Activated CD4-positive, alpha-beta memory T cell treated with anti-CD3 and anti-CD28 coated beads for 36 hours (primary cell): ENCODE measurements at regions not wholly inside any gene's neighbourhood (a gene's known extent, or its start where the extent isn't known, plus 50 kb on each side); places are given as distances from the start of the nearest gene placed in this dataset.

Experiments used
- CTCF ChIA-PET: fragments of 350-600 bp; sonication (Branson Sonifier 250); formaldehyde crosslinking; loops from one replicate; lab custom pipeline; 2021; ENCODE audit warnings: antibody characterized with exemption, inconsistent platforms; lab: Charles Lee
- POLR2A ChIA-PET: fragments of 350-600 bp; sonication (Branson Sonifier 250); formaldehyde crosslinking; loops from one replicate; lab custom pipeline; 2021; ENCODE audit warnings: antibody characterized with exemption; lab: Charles Lee
- DNase-seq: peaks from one replicate; pipeline ENCODE4 v3.0.0-alpha.2; 2020
- H3K27ac Mint-ChIP-seq: one replicate; pipeline ENCODE4 v1.8.0; 2021; ENCODE audit warnings: mixed read lengths
- H3K27me3 Mint-ChIP-seq: one replicate; pipeline ENCODE4 v1.8.0; 2021; ENCODE audit warnings: mixed read lengths
- H3K36me3 Mint-ChIP-seq: one replicate; pipeline ENCODE4 v1.8.0; 2021; ENCODE audit warnings: mixed read lengths
- H3K4me1 Mint-ChIP-seq: one replicate; pipeline ENCODE4 v1.8.0; 2021; ENCODE audit warnings: low read depth, mixed read lengths
- H3K4me3 Mint-ChIP-seq: one replicate; pipeline ENCODE4 v1.8.0; 2021; ENCODE audit warnings: mild to moderate bottlenecking, mixed read lengths
- H3K9me3 Mint-ChIP-seq: one replicate; pipeline ENCODE4 v1.8.0; 2021; ENCODE audit warnings: mixed read lengths
- intact Hi-C: fragments of 100-400 bp; cut with micrococcal nuclease; formaldehyde crosslinking; loops from one replicate; pipeline ENCODE4 v1.15.1; 2023

DNA sequence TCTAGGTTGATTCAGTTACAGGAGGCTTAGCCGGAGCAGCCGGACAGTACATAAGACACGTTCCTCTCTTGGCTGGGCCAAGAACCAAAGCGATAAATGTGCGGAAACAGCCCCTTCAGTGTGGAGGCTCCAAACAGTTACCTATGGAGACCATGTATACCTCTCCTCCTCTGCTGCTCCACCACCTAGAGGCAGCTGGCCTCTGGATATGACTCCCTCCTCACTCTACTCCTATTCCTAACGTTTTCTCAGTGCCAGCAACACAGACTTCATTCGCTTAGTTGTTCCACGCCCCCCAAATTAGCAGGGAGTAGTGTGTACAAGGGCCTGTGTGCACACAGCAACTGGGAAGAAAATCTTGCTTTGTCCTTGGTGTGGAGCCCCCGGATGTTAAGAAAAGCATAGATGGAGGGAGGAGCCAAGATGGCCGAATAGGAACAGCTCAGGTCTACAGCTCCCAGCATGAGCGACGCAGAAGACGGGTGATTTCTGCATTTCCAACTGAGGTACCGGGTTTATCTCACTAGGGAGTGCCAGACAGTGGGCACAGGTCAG is 362.3 kb upstream of the KIRREL3 start:
- H3K4me3 Mint-ChIP-seq: no peak overlapping the region
- intact Hi-C loops: no loop called here
- POLR2A ChIA-PET: no interaction called here

DNA sequence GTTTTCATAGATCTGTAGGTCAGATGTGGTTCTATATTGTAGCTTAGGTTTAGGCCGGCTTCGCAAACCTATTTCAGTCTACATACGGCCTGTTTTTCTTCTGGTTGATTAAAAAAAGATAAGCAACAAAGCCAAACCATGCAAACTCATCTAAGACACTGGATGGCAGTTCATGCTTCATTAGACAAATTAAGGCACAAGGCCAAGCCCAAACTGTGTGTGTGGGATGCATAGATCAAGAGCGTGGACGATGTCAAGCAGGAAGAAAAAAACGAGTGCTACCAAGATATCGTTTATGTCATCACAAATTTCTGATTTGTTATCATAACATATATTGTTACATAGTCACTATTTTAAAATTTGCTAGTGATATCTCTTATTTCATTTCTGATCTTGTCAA is 357.6 kb upstream of the KIRREL3 start:
- POLR2A ChIA-PET: no interaction called here
- H3K27me3 Mint-ChIP-seq: peaks cover 2% of the 10 kb centered on the region
- H3K27ac Mint-ChIP-seq: no peak overlapping the region
- no peak for DNase-seq
- no peaks in the 10 kb centered on the region for H3K36me3 Mint-ChIP-seq
- CTCF ChIA-PET: no interaction called here
- H3K4me1 Mint-ChIP-seq: no peaks in the 10 kb centered on the region
- no peak overlapping the region for H3K4me3 Mint-ChIP-seq
- no peaks in the 10 kb centered on the region for H3K9me3 Mint-ChIP-seq
- intact Hi-C loops: no loop called here

More for the DNA sequence above, 362.3 kb upstream of the KIRREL3 start:
- Mint-ChIP-seq H3K27ac (no peak overlapping the region), H3K36me3 (no peaks in the 10 kb centered on the region), H3K27me3 (peaks cover 2% of the 10 kb centered on the region), H3K4me1 (no peaks in the 10 kb centered on the region), H3K9me3 (no peaks in the 10 kb centered on the region)
- no peak for DNase-seq
- CTCF ChIA-PET: no interaction called here

DNA sequence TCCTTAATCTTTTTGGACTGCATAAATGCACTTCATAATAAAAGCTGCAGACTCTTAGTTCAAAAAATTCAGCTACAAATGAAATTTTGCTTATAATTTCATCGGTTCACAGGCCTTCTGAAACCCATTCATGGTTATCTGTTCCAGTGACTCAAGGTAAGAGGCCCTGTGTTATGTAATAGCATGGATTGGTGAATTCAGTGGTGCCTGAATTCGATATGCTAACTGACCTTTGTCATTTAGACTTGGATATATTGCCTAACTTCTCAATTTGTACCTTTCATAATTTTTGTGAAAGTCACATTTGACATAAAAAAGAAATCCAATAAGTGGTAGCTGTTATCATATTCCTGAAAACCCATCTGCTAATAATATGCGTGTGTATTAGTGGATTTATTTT is 349.9 kb upstream of the KIRREL3 start:
- Mint-ChIP-seq H3K9me3 (peaks cover 10% of the 10 kb centered on the region), H3K27ac (no peak overlapping the region), H3K27me3 (no peaks in the 10 kb centered on the region), H3K4me3 (no peak overlapping the region), H3K4me1 (no peaks in the 10 kb centered on the region), H3K36me3 (no peaks in the 10 kb centered on the region)
- CTCF ChIA-PET: no interaction called here
- POLR2A ChIA-PET: no interaction called here
- intact Hi-C loops: no loop called here
- no peak for DNase-seq

DNA sequence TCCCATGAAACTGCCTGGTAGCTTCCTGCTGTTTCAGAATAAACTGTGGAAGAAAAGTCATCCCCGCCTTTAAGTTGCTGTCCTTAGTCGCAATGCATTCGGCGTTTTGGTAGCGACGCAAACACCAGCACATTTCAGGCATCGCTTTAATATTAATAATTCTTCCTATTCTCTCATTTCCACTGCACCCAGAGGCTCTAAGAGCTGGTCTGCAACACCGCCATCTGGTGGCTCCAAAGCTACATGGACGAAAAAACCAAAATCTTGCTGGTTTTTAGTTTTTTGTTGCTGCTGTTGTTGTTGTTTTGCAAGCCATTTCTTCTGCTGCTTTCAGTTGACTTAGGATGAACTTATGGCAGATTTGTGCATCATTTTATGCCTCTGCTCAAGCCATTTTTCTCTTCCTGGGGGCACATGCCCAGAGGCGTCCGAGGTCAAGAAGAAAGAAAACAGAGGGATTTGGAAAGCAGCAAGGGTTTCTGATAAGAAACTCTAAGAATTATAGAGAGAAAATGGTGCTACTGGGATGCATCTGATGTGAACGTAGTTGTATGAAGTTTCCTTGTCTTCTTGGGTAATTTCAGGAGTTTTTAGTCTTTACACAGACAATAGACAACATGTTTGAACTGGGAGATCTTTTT is 345.4 kb upstream of the KIRREL3 start:
- H3K27me3 Mint-ChIP-seq: no peaks in the 10 kb centered on the region
- DNase-seq: peak; percentile 16
- H3K4me3 Mint-ChIP-seq: no peak overlapping the region
- intact Hi-C loops: loop anchor here (5.0 kb wide), 1 partner anchor 904 kb away; no protein-coding TSS in a partner anchor
- H3K9me3 Mint-ChIP-seq: peaks cover 10% of the 10 kb centered on the region
- CTCF ChIA-PET: interaction anchor here (0.6 to 1.0 kb wide), 4 partner anchors 9 to 902 kb away, joined by 3 to 6 read pairs (median 4); no protein-coding TSS in a partner anchor
- H3K27ac Mint-ChIP-seq: no peak overlapping the region
- no peaks in the 10 kb centered on the region for H3K4me1 Mint-ChIP-seq
- POLR2A ChIA-PET: no interaction called here
- H3K36me3 Mint-ChIP-seq: no peaks in the 10 kb centered on the region

DNA sequence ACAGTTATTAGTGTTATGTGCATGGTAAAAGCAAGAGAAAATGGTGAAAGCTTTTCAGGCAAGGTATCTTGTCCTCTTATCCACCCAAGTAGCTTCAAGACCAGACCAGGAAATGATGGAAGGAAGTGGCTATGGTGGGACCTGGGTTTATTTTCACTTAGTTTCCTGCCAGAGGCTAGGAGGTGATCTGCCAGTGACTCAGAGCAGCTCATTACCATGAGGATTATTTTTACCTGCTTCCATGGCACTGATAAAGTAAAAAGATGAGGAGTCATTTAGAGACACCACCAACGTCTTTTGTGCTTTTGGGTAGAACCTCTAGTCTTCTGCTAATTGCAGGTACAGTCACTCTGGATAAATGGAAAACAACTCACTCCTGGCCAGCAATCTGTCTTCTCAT is 339.9 kb upstream of the KIRREL3 start:
- POLR2A ChIA-PET: no interaction called here
- DNase-seq: no peak
- Mint-ChIP-seq H3K27me3 (no peaks in the 10 kb centered on the region), H3K4me1 (no peaks in the 10 kb centered on the region), H3K36me3 (no peaks in the 10 kb centered on the region), H3K27ac (no peak overlapping the region), H3K4me3 (no peak overlapping the region), H3K9me3 (peaks cover 1% of the 10 kb centered on the region)
- CTCF ChIA-PET: no interaction called here
- intact Hi-C loops: no loop called here

DNA sequence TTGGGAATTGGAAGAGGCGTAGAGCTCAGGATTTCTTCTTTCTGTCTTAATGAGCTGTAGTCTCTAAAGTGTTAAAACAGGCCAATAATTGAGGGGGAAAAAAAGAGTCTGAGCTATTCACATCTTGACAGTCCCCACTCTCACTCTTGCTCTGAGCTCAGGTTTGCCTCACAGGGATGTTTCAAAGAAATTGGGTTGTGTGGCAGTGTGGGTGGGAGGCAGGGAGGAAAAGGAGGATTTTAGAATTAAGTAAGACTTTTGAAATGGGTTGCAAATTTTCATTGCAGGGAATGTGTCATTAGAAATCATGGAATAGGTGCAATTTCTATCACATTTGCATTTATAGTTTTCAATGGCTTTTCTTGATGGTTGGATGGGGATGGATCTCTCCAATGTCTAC is 338.8 kb upstream of the KIRREL3 start:
- ChIA-PET POLR2A (no interaction called here), CTCF (no interaction called here)
- DNase-seq: no peak
- Mint-ChIP-seq H3K4me1 (no peaks in the 10 kb centered on the region), H3K27ac (no peak overlapping the region), H3K9me3 (peaks cover 4% of the 10 kb centered on the region), H3K36me3 (no peaks in the 10 kb centered on the region), H3K4me3 (no peak overlapping the region), H3K27me3 (no peaks in the 10 kb centered on the region)
- intact Hi-C loops: no loop called here

DNA sequence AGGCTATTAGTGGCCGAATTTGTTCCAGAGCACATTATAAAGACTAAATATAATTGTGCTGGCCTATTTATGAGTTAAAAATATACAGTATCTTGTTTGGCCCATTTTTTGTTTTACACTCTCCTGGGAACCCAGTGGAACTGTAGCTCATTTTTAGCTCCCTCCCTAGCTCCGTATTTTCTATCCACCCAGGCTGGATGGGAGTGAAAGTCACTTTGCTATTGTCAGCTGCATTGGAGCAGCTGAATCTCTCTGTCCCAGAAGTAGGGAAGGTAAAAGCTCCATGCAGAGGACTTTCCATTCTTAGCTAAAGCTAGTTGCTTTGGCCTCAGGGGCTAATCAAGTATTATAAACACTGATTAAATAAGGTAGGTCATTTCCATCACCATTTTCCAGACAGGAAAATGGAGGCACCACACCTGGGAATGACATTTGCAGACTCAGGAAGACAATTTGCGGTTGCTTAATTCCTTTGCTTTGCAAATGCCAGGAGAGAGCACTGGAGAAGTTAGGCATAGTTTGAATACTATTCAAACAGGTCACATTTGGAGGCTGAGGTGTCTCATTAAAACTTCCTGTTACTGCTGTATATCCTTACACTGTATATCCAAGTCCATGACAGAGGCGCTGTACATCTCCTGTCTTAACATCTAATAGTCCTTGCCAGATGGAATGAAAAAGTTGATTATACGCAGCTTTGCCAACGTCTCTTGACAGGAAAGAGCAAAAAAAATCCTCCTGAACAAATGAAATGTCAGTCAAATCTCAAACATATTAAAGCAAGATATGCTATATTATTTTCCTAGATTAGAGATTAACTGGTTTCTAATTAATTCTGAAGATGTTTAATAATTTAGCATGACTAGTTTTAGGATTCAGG is 338.1 kb upstream of the KIRREL3 start:
- Mint-ChIP-seq H3K4me1 (no peaks in the 10 kb centered on the region), H3K27ac (no peak overlapping the region), H3K36me3 (no peaks in the 10 kb centered on the region), H3K27me3 (no peaks in the 10 kb centered on the region), H3K4me3 (no peak overlapping the region), H3K9me3 (peaks cover 4% of the 10 kb centered on the region)
- no peak for DNase-seq
- ChIA-PET CTCF (no interaction called here), POLR2A (no interaction called here)
- intact Hi-C loops: no loop called here

DNA sequence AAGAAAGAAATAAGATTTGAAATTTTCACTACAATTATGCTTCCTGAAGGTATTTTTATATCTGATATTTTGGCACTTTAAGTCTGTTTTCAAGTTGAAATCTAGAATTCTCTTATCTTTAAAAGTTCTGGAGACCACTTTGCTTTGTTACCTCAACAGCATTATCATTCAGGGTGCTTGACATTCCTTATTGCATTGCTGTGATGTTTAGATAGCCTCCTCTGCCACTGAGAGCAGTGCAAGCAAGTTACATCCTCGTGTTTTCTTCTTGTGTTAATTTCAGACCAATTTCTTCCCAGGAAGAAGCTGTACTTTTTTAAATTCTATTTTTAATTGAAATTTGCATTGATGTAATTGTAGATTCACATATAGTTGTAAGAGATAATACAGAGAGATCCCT is 333.9 kb upstream of the KIRREL3 start:
- no peak for DNase-seq
- H3K4me3 Mint-ChIP-seq: no peak overlapping the region
- POLR2A ChIA-PET: no interaction called here
- H3K9me3 Mint-ChIP-seq: peaks cover 18% of the 10 kb centered on the region
- H3K36me3 Mint-ChIP-seq: no peaks in the 10 kb centered on the region
- no peak overlapping the region for H3K27ac Mint-ChIP-seq
- intact Hi-C loops: no loop called here
- CTCF ChIA-PET: no interaction called here
- no peaks in the 10 kb centered on the region for H3K4me1 Mint-ChIP-seq
- H3K27me3 Mint-ChIP-seq: no peaks in the 10 kb centered on the region

DNA sequence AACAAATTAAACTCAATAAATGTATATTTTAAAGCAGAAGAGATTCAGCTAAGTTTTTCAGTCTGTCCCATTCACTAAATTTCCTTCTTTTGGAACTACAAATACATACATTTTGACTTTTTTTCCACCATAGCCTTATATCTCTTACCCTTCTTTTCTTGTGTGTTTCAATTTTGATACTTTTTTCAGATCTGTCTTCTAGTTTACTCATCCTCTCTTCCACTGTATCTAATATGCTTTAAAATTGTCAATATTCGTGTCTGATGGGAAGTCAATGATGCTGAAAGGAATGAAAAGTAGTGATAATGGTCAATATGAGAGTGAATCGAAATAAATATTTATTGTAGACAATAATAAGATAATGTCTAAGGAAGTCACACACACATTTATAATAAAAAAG is 332.3 kb upstream of the KIRREL3 start:
- Mint-ChIP-seq H3K27me3 (no peaks in the 10 kb centered on the region), H3K36me3 (no peaks in the 10 kb centered on the region), H3K4me3 (no peak overlapping the region), H3K9me3 (peaks cover 18% of the 10 kb centered on the region), H3K27ac (no peak overlapping the region), H3K4me1 (no peaks in the 10 kb centered on the region)
- ChIA-PET CTCF (no interaction called here), POLR2A (no interaction called here)
- no peak for DNase-seq
- intact Hi-C loops: no loop called here

DNA sequence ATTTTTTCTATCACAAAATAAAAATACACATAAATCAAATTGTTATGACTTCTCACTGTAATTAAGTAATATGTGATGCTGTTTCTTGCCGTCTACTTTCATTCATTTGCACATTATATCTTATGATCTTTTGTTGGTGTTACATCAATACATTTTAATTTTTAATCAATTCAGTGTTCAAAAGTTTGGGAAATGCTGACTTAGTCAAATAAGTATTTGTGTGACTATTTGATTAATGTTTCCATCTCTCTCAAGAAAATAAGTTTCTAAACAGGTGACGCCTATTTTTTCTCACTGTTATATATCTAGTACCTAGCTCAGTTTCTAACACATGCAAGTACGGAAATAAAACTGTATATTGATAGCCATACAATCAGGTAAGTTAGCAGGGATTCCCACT is 329.5 kb upstream of the KIRREL3 start:
- no peaks in the 10 kb centered on the region for H3K4me1 Mint-ChIP-seq
- ChIA-PET POLR2A (no interaction called here), CTCF (no interaction called here)
- no peak overlapping the region for H3K4me3 Mint-ChIP-seq
- no peak for DNase-seq
- intact Hi-C loops: no loop called here
- H3K9me3 Mint-ChIP-seq: peaks cover 13% of the 10 kb centered on the region
- no peak overlapping the region for H3K27ac Mint-ChIP-seq
- no peaks in the 10 kb centered on the region for H3K36me3 Mint-ChIP-seq
- H3K27me3 Mint-ChIP-seq: no peaks in the 10 kb centered on the region

DNA sequence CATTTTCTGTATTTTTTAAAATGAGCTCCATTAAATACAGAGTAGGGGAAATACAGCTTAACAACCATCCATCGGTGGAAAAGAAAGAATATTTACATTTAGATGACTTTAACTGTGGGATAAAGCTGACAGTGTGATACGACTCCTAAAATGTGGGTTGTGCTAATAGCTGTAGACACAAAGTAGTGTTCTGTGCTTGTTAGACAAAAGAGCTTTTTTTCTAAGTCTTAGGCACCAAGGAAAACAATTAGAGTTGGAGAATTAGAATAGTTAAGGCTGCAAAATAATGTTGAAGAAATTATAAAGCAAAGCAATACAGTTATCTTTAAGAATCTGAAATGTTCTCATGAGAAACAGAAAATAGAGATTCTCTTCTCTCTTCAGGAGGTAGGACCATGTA is 307.7 kb upstream of the KIRREL3 start:
- intact Hi-C loops: no loop called here
- Mint-ChIP-seq H3K36me3 (no peaks in the 10 kb centered on the region), H3K27ac (no peak overlapping the region), H3K9me3 (no peaks in the 10 kb centered on the region), H3K27me3 (no peaks in the 10 kb centered on the region), H3K4me1 (no peaks in the 10 kb centered on the region), H3K4me3 (no peak overlapping the region)
- ChIA-PET POLR2A (no interaction called here), CTCF (no interaction called here)
- no peak for DNase-seq

DNA sequence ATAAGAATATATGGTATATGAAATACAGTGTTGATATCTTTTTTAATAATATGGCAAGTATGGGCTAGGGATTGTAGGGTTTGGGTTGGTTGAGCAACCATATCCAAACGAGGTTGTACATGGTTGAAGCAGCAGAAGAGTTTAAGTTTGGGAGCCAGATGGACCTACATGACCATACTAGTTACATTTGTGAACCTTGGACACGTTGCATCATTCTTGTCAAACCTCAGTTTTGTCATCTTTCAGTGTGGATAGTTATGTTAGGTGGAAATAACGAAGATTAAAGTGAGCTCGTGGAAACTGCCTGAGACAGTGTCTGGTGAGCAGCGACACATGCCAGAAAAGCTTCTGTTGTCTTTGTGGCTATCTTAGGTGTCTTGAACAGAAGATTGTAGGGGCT is 307.1 kb upstream of the KIRREL3 start:
- H3K36me3 Mint-ChIP-seq: no peaks in the 10 kb centered on the region

More for the DNA sequence above, 307.1 kb upstream of the KIRREL3 start:
- no peak overlapping the region for H3K27ac Mint-ChIP-seq
- DNase-seq: no peak
- no peaks in the 10 kb centered on the region for H3K27me3 Mint-ChIP-seq
- no peaks in the 10 kb centered on the region for H3K4me1 Mint-ChIP-seq
- CTCF ChIA-PET: no interaction called here
- POLR2A ChIA-PET: no interaction called here
- H3K9me3 Mint-ChIP-seq: no peaks in the 10 kb centered on the region
- intact Hi-C loops: no loop called here
- H3K4me3 Mint-ChIP-seq: no peak overlapping the region
